ENCODE measurements at regions not wholly inside any gene's neighbourhood (a gene's known extent, or its start where the extent isn't known, plus 50 kb on each side); places are given as distances from the start of the nearest gene placed in this dataset.

DNA sequence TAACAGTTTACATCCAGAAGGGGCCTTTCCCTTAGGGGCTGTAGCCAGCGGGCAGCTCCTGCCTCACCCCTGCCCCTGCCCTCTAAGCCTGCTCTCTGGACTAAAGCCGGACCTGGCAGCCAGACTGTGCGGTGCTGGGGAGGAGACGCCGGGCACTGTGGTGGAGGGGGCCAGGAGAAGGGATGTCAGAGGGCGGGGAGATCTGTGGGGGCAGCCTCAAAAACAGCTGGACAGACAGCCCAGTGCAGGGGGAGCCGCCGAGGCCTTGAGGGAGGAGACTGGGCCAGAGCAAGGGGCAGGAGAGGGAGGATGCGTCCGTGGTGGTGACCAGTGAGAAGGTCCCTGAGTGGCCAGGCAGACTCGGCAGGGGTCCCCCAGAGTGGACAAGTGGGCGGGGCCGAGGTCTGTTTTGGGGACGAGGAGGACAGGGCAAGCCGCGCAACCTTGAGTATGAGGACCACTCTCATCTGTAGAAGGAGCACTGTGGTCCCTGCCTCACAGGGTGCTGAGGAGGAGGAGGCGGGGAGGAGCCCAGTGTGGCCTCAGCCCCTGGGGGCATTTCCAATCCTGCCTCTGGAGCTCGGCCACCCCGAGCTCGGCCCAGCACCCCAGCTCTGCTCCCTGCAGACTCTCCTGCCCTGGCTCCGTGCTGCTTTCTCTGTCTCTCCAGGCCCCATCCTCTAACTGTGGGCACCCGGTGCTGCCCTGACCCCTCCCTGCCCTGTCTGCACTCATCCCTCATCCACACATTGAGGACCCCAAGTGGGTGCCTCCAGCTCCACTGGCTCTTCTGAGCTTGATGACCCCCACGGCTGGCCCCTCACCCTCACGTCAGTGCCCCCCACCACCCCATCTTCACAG, 59.2 kb upstream of the NKX1-1 start:
- no peak for DNase-seq

DNA sequence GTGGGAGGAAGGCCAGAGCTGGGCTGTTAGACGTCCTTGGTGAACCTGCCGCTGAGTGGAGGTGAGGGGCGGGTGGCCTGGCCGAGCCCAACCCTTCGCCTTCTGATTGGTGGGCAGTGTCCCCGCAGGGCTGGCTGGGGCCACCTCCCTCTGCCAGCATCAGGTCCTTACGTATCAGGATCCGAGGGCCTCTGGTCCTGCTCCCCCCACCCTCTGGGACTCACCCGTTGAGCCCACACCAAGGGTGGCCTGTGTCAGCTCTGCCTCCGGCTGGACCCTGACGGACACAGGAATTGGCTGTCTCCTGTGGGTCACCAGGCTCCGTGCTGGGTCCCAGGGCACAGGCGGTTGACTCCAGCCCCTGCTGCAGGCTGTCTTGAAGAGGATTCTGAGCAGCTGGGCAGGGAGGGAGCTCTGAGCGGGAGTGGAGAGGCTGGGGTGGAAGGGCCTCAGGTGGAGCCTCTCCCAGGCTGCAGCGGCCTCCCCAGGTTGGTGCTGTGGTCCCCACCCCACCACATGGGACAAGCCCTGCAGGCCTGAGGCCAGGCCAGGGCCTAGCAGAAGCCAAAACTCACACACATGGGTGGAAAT, 58.4 kb upstream of the NKX1-1 start:
- DNase-seq: no peak

DNA sequence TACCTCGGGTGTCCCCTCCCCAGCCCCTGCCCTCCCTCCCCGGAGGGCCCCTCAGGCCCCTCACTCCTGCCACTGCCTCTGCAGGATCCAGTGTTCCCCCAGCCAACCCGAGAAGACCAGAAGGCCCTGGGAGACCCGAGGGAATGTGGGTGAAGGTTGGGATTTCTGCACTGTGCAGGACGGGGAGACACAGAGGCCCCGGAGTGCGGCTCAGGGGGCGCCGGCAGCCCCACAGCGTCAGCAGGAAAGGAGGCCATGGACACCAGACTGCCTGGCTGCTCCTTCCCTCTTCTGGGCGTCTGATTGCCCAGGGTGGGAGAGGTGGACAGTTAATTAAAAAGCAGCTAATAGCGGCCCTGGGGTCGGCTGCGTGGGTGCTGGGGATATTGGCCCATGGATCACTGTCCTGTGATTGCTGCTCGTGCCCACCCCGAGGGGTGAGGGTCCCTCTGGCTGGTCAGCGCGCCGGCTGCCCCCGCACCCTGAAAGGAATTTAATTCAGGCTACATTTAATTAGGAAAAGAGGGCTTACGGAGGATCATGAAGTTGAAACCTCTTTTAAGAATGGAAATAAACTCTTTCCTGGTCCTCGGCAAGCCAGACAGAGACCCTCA, 57.8 kb upstream of the NKX1-1 start:
- no peak for DNase-seq

DNA sequence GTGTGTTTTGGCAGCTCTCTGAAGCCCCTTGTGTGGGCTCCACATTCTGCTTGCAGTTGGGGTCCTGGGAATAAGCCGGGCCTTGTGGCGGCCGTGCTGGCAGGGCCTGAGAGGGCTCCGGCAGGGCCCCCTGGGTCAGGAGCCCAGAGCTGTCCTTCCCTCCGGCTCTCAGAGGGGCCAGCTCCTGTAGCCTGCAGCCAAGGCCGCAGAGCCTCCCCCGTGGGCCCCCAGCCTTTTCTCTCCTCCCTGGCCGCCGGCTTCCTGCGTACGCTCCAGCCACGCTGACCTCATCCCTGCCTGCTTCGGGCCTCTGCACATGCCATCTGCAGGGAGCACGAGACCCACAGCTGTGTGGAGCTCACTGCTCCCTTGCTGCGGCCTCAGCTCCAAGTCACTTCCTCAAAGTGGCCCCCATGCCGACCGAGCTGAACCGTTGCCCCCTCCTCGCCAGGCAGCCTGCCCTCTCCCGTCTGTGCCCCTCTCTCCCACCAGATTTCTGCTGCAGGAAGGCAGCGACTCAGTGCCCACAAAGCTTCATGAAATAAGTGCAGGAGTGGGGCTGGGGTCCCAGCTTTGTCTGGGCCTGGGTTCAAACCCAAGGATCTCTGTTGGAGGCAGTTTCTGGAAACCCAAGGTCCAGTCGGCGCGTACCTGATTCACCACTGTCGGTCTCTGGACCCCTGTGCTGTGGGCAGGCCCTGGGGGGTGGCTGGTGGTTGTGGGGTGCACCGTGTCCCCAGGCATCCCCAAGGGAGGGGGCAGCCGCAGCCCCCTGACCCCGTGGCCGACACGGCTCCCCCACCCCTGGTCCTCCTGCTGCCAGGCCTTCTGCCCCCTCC, 57.1 kb upstream of the NKX1-1 start:
- DNase-seq: no peak

DNA sequence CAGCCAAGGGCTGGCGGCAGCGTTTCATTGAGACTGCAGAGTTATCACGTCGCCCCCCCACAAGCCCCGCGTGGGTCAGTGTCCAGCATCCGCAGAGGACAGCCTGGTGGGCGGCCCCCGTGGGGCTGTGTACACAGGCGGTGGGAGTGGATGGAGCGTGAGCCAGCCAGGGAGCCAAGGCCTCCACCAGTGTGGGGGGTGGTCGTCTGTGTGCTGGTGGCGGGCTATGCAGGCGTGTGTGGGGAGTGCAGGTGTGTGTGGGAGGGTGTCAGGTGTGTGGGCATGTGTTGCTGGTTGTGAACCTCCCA, 56.5 kb upstream of the NKX1-1 start:
- no peak for DNase-seq

DNA sequence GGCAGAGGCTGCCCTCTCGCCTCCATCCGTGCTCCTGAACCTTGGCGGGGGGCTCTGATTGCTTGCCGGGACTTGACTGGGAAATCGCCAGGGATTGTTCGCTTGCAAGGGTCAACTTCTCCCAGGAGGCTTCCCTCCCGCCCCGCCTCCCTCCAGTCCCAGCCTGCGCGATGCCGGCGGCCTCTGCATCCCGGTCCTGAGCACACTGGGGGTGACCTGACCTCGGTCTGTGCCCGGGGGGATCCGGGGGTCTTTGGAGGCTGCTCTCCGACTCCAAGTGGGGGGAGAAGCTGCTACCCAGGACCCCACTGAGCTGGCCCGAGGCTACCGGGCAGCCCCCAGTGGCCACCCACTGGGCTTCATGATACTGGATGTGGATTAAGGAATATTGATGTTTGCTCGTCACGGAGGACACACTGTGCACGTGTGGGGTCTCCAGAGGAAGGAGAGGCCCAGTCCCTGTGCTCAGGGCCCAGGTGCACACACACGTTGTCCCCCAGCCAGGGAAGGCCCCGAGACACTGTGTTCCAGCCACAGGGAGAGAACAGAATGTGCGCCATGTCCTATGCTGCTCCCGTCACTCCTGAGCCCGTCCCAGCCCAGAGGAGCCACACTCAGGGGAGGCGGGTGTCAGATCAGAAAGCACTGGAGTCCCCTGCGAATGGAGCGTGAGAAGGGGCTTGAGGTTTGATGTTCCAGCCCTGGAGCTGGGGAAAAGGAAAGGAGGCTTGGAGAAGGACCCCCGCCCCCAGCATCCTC, 55.9 kb upstream of the NKX1-1 start:
- DNase-seq: no peak

DNA sequence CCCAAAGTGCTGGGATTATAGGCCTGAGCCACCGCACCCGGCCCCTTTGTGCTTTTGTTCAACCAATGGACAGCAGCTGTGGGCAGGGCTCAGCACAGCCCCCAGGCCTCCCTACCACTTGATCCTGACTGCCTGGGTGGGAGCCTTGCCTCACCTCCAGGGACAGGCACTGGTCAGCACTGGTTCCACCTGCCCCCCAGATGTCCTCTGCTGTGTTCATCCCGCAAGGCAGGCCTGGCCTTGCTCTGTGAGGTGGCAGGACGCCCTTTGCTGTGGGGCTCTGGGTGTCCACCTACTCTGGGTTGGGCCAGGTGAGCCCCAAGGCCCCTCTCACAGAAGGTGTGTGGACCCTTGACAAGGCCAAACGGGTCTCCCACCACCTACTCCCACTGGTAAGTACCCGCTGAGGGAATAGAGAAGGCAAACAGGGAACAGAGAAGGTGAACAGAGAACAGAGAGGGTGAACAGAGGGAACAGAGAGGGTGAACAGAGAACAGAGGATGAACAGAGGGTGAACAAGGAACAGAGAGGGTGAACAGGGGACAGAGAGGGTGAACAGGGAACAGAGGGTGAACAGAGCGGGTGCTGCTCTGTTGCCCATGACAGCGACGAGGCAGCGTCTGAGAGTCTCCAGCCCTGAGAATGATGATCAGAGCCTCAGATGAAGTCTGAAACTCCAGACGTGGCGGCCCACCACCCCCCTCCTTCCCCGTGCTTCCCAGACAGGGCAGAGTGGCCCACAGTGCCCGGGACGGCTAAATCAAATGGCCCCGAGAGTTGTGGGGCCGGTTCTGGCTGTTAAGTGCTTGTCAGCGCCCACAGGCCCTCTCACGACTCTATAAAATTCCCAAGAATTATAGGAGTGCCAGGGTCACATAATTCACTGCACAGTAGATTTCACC, 55.0 kb upstream of the NKX1-1 start:
- DNase-seq: no peak

DNA sequence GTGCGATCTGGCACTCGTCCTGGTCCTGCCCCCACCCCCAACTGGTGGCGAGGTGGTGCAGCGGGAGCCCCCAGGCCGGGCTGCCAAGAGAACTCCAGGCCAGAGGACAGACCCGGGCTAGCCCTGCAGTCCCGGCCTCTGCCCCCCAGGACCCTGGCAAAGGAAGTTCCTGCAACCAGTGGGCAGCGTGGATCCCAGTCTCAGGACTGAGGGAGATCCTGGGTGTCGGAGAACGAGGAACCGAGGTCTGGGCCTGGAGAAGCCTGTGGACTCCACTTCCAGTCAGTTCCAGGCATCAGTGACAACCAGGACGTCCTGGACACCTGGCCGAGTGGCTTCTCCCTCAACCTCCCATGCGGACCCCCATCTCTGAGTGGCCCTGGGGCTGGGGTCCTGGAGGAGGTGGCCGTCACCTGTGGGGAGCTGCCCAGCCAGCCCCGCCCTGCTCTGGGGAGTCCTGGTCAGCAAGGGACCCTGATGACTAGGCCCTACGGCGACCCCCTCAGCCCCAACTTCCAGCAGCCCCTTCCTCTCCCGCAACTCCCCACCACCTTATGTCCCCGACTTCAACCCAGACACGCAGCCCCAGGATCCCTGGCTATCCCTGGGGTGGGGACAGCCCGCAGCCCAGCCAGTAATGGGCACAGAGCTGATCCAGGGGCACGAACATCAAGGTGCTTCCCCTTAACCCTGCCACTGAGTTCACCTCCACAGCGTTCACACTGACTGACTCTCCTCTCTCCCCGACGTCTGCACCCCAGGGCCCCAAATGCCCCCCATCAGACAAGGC, 53.7 kb upstream of the NKX1-1 start:
- DNase-seq: no peak

DNA sequence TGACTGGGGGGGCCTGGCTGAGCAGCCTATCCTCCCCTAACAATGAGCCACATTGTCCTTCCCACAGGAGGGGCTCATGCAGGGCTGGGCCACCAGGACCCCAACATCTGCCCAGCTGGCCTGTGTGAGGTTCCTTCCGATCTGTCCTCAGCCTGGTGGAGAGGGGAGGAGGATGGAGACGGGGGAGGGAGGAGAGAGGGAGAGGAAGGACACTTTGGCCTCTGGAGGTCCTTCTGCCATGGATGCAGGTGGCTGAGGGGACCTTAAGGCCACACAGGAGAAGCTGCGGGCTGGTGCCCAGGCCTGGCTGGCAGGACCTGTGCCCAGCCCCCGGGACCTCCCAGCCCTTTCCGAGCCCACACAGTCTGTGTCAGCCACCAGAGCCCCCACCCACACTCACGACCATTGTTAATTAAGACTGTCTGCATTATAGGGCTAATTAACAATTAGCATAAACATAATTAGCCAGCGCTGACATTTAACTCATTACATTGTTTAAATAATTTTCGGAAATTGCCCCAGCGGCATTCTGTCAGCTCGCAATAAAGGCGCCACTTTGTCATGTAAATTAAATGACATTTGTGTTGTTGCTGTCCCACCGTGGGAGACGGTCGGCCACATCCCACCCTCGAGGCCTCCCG, 53.0 kb upstream of the NKX1-1 start:
- no peak for DNase-seq

DNA sequence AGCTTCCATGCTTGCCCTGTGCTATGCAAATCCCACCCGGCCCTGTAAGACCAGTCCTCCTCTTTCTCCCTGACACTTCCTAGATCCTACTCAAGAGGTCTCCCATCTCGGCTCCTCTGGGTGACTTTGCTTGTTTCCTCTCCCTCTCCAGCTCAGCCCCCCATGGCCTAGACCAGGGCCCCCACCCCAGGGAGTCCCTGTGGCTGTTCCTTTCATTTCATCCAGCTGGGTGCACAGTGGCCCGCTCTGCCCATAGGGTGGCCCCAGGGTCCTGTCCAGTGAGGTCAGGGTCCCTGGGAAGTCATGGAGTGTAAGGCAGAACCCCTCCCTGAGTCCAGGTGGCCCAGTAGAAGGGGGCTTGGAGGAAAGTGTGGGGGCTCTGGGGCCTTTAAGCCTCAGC, 52.3 kb upstream of the NKX1-1 start:
- no peak for DNase-seq
